ENCODE measurements at regions not wholly inside any gene's neighbourhood (a gene's known extent, or its start where the extent isn't known, plus 50 kb on each side); places are given as distances from the start of the nearest gene placed in this dataset.
"Not testable (repeated sequence)": the region's sequence is repeated elsewhere in the genome, so short reads cannot be mapped to it uniquely, and the experiment has no call there.

DNA sequence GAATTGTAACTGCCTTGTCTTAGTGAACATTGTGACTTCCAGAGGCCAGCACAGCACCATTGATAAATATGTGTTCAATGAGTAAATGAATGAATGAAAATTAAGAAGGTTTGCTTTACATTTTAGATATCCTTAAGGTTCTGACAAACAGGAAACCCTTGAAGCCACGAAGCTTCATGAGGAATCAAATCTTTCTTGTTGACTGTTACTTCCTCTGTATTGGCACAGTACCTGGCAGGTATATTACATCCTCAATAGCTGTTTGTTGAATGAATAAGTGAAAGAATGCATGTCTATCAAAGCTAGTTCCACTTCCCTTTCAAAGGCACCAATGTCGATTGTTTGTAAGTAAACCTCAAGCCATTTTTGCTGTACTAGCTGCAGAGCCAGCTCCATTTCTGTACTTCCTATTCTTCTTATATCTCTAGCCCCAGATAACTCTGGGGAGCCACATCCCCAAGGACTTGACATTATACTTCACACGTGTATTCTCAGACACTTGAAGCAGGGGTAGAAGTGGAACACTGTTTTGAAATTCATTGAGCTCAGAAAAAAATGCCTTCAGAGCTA is 140.3 kb upstream of the RAG2 start:
- Histone ChIP-seq H3K9ac (ENCODE audit: low read length) (no peak overlapping the region), H4K20me1 (ENCODE audit: insufficient read depth) (no peaks in the 10 kb centered on the region), H3K36me3 (ENCODE audit: insufficient read depth, low read length) (no peaks in the 10 kb centered on the region), H3K79me2 (replicated peaks; ENCODE audit: insufficient read depth, low read length) (no peaks in the 10 kb centered on the region), H3K27ac (ENCODE audit: low read length) (no peak overlapping the region), H3F3A (ENCODE audit: insufficient read depth, low read length, poor library complexity, severe bottlenecking) (no peaks in the 10 kb centered on the region), H3K9me2 (ENCODE audit: insufficient read depth, low read length) (no peaks in the 10 kb centered on the region), H3K4me3 (ENCODE audit: low read length) (no peak overlapping the region), H3K27me3 (ENCODE audit: insufficient read depth, low read depth, low read length) (no peaks in the 10 kb centered on the region), H2AFZ (ENCODE audit: low read depth, low read length) (no peak overlapping the region), H3K9me3 (ENCODE audit: low read length) (no peaks in the 10 kb centered on the region), H3K4me2 (ENCODE audit: low read length) (no peak overlapping the region)
- TF ChIP-seq EZH2 (IDR thresholded peaks at IDR 0.05; ENCODE audit: borderline replicate concordance, insufficient read depth, low read length, poor library complexity, severe bottlenecking) (no peak), RAD21 (conservative IDR thresholded peaks at IDR 0.05) (no peak), TAF1 (IDR thresholded peaks at IDR 0.05; ENCODE audit: low read depth) (no peak)
- TF ChIP-seq, protein P1, sequence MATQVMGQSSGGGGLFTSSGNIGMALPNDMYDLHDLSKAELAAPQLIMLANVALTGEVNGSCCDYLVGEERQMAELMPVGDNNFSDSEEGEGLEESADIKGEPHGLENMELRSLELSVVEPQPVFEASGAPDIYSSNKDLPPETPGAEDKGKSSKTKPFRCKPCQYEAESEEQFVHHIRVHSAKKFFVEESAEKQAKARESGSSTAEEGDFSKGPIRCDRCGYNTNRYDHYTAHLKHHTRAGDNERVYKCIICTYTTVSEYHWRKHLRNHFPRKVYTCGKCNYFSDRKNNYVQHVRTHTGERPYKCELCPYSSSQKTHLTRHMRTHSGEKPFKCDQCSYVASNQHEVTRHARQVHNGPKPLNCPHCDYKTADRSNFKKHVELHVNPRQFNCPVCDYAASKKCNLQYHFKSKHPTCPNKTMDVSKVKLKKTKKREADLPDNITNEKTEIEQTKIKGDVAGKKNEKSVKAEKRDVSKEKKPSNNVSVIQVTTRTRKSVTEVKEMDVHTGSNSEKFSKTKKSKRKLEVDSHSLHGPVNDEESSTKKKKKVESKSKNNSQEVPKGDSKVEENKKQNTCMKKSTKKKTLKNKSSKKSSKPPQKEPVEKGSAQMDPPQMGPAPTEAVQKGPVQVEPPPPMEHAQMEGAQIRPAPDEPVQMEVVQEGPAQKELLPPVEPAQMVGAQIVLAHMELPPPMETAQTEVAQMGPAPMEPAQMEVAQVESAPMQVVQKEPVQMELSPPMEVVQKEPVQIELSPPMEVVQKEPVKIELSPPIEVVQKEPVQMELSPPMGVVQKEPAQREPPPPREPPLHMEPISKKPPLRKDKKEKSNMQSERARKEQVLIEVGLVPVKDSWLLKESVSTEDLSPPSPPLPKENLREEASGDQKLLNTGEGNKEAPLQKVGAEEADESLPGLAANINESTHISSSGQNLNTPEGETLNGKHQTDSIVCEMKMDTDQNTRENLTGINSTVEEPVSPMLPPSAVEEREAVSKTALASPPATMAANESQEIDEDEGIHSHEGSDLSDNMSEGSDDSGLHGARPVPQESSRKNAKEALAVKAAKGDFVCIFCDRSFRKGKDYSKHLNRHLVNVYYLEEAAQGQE (IDR thresholded peaks at IDR 0.05; ENCODE audit: borderline replicate concordance), result no peak

DNA sequence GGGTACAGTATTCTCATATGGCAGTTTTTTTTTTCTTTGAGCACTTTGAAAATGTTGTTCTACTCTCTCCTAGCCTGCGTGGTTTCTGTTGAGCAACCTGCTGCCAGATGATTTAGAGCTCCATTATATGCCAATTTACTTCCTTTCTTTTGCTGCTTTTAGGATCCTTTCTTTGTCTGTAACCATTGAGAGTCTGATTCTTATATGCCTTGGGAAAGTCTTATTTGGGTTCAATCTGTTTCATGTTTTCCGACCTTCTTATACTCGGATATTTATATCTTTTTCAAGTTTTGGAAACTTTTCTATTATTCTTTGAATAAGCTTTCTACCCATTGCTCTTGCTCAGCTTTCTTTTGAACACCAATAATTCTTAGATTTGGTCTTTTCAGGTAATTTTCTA is 138.1 kb upstream of the RAG2 start:
- no peaks in the 10 kb centered on the region for H3K79me2 ChIP-seq (replicated peaks; ENCODE audit: insufficient read depth, low read length)
- H3K36me3 ChIP-seq (ENCODE audit: insufficient read depth, low read length), result no peaks in the 10 kb centered on the region
- no peaks in the 10 kb centered on the region for H4K20me1 ChIP-seq (ENCODE audit: insufficient read depth)
- H3K4me3 ChIP-seq (ENCODE audit: low read length), result no peak overlapping the region
- TF ChIP-seq TAF1 (IDR thresholded peaks at IDR 0.05; ENCODE audit: low read depth) (no peak), RAD21 (conservative IDR thresholded peaks at IDR 0.05) (no peak), EZH2 (IDR thresholded peaks at IDR 0.05; ENCODE audit: borderline replicate concordance, insufficient read depth, low read length, poor library complexity, severe bottlenecking) (no peak), MXI1 (conservative IDR thresholded peaks at IDR 0.05; ENCODE audit: poor library complexity, severe bottlenecking) (no peak), EP300 (conservative IDR thresholded peaks at IDR 0.05; ENCODE audit: poor library complexity, severe bottlenecking) (no peak), POLR2AphosphoS5 (IDR thresholded peaks at IDR 0.05) (no peak), SMC3 (conservative IDR thresholded peaks at IDR 0.05; ENCODE audit: poor library complexity) (no peak)
- TF ChIP-seq, protein P2, sequence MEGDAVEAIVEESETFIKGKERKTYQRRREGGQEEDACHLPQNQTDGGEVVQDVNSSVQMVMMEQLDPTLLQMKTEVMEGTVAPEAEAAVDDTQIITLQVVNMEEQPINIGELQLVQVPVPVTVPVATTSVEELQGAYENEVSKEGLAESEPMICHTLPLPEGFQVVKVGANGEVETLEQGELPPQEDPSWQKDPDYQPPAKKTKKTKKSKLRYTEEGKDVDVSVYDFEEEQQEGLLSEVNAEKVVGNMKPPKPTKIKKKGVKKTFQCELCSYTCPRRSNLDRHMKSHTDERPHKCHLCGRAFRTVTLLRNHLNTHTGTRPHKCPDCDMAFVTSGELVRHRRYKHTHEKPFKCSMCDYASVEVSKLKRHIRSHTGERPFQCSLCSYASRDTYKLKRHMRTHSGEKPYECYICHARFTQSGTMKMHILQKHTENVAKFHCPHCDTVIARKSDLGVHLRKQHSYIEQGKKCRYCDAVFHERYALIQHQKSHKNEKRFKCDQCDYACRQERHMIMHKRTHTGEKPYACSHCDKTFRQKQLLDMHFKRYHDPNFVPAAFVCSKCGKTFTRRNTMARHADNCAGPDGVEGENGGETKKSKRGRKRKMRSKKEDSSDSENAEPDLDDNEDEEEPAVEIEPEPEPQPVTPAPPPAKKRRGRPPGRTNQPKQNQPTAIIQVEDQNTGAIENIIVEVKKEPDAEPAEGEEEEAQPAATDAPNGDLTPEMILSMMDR (IDR thresholded peaks at IDR 0.05; ENCODE audit: poor library complexity, severe bottlenecking), result no peak
- TF ChIP-seq, protein P1 (IDR thresholded peaks at IDR 0.05; ENCODE audit: borderline replicate concordance), result no peak
- no peak overlapping the region for H2AFZ ChIP-seq (ENCODE audit: low read depth, low read length)
- no peak overlapping the region for H3K9ac ChIP-seq (ENCODE audit: low read length)
- no peaks in the 10 kb centered on the region for H3K27me3 ChIP-seq (ENCODE audit: insufficient read depth, low read depth, low read length)
- no peak overlapping the region for H3K4me2 ChIP-seq (ENCODE audit: low read length)
- no peak overlapping the region for H3K27ac ChIP-seq (ENCODE audit: low read length)
- H3F3A ChIP-seq (ENCODE audit: insufficient read depth, low read length, poor library complexity, severe bottlenecking), result no peaks in the 10 kb centered on the region
- no peaks in the 10 kb centered on the region for H3K9me3 ChIP-seq (ENCODE audit: low read length)
- H3K9me2 ChIP-seq (ENCODE audit: insufficient read depth, low read length), result no peaks in the 10 kb centered on the region

DNA sequence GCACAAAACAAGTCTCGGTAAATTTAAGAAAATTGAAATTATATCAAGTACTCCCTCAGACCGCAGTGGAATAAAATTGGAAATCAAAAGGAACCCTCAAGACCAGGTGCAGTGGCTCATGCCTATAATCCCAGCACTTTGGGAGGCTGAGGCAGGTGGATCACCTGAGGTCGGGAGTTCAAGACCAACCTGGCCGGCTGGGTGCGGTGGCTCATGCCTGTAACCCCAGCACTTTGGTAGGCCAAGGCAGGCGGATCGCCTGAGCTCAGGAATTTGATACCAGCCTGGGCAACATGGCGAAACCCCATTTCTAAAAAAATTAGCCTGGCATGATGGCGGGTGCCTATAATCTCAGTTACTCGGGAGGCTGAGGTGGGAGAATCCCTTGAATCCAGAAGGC is 135.7 kb upstream of the RAG2 start:
- H3K9me2 ChIP-seq (ENCODE audit: insufficient read depth, low read length); H3K36me3 ChIP-seq (ENCODE audit: insufficient read depth, low read length); H3K4me3 ChIP-seq (ENCODE audit: low read length); H3K79me2 ChIP-seq (replicated peaks; ENCODE audit: insufficient read depth, low read length); H2AFZ ChIP-seq (ENCODE audit: low read depth, low read length); H3K27me3 ChIP-seq (ENCODE audit: insufficient read depth, low read depth, low read length); H3F3A ChIP-seq (ENCODE audit: insufficient read depth, low read length, poor library complexity, severe bottlenecking); H3K27ac ChIP-seq (ENCODE audit: low read length); H3K9ac ChIP-seq (ENCODE audit: low read length); H3K4me2 ChIP-seq (ENCODE audit: low read length); H4K20me1 ChIP-seq (ENCODE audit: insufficient read depth); H3K9me3 ChIP-seq (ENCODE audit: low read length): not testable (repeated sequence)
